Endothelial cell (in vitro differentiated cells): ENCODE measurements at regions not wholly inside any gene's neighbourhood (a gene's known extent, or its start where the extent isn't known, plus 50 kb on each side); places are given as distances from the start of the nearest gene placed in this dataset.

Source experiments
- DNase-seq: peaks from one replicate; pipeline ENCODE4 v3.0.0; 2021; ENCODE audit warnings: low spot score
- H3K27ac Mint-ChIP-seq: one replicate; pipeline ENCODE4 v1.8.0; 2021; ENCODE audit warnings: mixed read lengths, inconsistent platforms; ENCODE audit not compliant: unreplicated experiment
- H3K27me3 Mint-ChIP-seq: one replicate; pipeline ENCODE4 v1.8.0; 2021; ENCODE audit warnings: mild to moderate bottlenecking, moderate library complexity, mixed read lengths, inconsistent platforms; ENCODE audit not compliant: unreplicated experiment
- H3K36me3 Mint-ChIP-seq: one replicate; pipeline ENCODE4 v1.8.0; 2021; ENCODE audit warnings: mild to moderate bottlenecking, low read depth, mixed read lengths, inconsistent platforms; ENCODE audit not compliant: unreplicated experiment
- H3K4me1 Mint-ChIP-seq: one replicate; pipeline ENCODE4 v1.8.0; 2021; ENCODE audit warnings: mild to moderate bottlenecking, mixed read lengths, inconsistent platforms; ENCODE audit not compliant: unreplicated experiment
- H3K4me3 Mint-ChIP-seq: one replicate; pipeline ENCODE4 v1.8.0; 2021; ENCODE audit warnings: mild to moderate bottlenecking, mixed read lengths, inconsistent platforms; ENCODE audit not compliant: unreplicated experiment
- H3K9me3 Mint-ChIP-seq: one replicate; pipeline ENCODE4 v1.8.0; 2021; ENCODE audit warnings: mixed read lengths, inconsistent platforms; ENCODE audit not compliant: unreplicated experiment
- TF ChIP-seq, protein P1 (sequence below): fragments of 200-600 bp; sonication (generic); IDR thresholded peaks from one replicate; pipeline ENCODE4 v1.5.0; 2021; ENCODE audit warnings: antibody characterized with exemption; ENCODE audit not compliant: unreplicated experiment

DNA sequence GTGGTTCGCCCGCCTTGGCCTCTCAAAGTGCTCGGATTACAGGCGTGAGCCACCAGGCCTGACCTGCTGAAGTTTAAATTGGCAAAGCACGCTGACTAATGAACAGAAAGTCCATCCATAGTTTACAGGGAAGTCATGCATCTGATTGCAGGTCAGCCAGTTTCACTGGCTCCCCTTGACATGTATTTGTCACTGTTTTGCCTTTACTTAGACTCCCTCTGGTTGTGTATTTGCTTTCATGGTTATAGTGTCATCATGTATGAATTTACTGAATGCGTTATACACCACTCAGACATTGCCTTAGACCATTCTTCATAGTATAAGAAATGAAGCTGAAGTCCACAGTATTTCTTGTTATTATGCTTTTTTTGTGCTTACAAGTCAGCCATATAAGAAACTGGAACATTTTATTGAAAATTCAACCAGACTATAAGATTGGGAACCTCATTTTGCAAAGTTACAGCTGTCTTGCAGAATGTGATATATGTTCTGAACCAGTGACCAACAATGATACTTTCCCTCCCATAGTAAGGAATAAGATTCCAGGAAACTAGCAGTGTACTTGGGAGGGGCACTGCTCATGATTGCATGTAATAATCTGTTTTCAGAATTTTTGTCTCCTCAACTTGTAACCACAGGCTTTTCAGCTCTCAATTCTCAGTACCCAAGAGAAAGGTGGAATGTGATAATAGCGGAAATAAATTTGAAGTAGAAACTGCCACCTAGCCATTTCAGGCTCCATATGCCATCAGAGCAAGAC lies 51.9 kb upstream of the ATF7IP start:
- TF ChIP-seq, protein P1, sequence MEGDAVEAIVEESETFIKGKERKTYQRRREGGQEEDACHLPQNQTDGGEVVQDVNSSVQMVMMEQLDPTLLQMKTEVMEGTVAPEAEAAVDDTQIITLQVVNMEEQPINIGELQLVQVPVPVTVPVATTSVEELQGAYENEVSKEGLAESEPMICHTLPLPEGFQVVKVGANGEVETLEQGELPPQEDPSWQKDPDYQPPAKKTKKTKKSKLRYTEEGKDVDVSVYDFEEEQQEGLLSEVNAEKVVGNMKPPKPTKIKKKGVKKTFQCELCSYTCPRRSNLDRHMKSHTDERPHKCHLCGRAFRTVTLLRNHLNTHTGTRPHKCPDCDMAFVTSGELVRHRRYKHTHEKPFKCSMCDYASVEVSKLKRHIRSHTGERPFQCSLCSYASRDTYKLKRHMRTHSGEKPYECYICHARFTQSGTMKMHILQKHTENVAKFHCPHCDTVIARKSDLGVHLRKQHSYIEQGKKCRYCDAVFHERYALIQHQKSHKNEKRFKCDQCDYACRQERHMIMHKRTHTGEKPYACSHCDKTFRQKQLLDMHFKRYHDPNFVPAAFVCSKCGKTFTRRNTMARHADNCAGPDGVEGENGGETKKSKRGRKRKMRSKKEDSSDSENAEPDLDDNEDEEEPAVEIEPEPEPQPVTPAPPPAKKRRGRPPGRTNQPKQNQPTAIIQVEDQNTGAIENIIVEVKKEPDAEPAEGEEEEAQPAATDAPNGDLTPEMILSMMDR, result no peak
- Mint-ChIP-seq H3K4me3 (no peak overlapping the region), H3K27me3 (no peaks in the 10 kb centered on the region)

DNA sequence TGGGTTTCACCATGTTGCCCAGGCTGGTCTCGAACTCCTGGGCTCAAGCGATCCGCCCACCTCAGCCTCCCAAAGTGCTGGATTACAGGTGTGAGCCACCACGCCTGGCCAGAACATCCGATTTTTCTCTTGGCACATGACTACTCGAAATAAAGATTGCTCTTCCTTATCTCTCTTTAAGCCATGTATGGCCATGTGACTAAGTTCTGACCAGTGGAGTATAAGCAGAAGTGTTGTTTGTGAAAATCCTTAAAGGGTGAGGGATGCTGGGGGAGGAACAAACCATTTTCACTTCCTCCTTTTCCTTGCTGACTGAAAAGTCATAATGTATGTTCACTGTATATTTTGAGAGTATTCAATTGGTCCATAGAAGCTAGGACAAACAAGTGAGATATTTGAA lies 50.7 kb upstream of the ATF7IP start:
- TF ChIP-seq, protein P1, result no peak
- no peak for DNase-seq
- Mint-ChIP-seq H3K4me1 (no peaks in the 10 kb centered on the region), H3K9me3 (no peaks in the 10 kb centered on the region), H3K27me3 (no peaks in the 10 kb centered on the region), H3K27ac (no peak overlapping the region), H3K4me3 (no peak overlapping the region), H3K36me3 (no peaks in the 10 kb centered on the region)

More for the DNA sequence above, 51.9 kb upstream of the ATF7IP start:
- no peak for DNase-seq
- Mint-ChIP-seq H3K36me3 (no peaks in the 10 kb centered on the region), H3K4me1 (no peaks in the 10 kb centered on the region), H3K27ac (no peak overlapping the region), H3K9me3 (no peaks in the 10 kb centered on the region)

DNA sequence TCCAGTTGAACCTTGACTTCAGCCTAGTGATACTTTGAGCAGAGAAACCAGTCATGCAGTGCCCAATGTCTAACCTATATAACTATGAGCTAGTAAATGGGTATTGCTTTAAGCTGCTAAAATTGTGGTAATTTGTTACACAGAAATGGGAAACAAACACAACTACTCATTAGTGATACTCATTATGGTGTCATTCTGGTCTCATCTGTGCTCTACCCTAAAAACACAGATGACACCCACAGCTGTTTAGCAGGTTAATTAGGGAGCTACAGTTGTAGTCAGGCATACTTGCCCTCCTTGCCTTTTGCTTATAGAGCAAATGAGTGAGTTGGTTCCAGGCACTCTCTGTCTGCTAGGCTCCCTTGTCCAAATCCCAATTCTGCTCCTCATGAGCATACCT lies 50.0 kb upstream of the ATF7IP start:
- no peaks in the 10 kb centered on the region for H3K4me1 Mint-ChIP-seq
- TF ChIP-seq, protein P1, result no peak
- no peak overlapping the region for H3K27ac Mint-ChIP-seq
- H3K4me3 Mint-ChIP-seq, result no peak overlapping the region
- H3K9me3 Mint-ChIP-seq, result no peaks in the 10 kb centered on the region
- no peak for DNase-seq
- H3K27me3 Mint-ChIP-seq, result no peaks in the 10 kb centered on the region
- H3K36me3 Mint-ChIP-seq, result no peaks in the 10 kb centered on the region
